ENCODE measurements at regions not wholly inside any gene's neighbourhood (a gene's known extent, or its start where the extent isn't known, plus 50 kb on each side); places are given as distances from the start of the nearest gene placed in this dataset.
A peak's percentile ranks its signal among the peaks of the same experiment; 100 is the strongest.

DNA sequence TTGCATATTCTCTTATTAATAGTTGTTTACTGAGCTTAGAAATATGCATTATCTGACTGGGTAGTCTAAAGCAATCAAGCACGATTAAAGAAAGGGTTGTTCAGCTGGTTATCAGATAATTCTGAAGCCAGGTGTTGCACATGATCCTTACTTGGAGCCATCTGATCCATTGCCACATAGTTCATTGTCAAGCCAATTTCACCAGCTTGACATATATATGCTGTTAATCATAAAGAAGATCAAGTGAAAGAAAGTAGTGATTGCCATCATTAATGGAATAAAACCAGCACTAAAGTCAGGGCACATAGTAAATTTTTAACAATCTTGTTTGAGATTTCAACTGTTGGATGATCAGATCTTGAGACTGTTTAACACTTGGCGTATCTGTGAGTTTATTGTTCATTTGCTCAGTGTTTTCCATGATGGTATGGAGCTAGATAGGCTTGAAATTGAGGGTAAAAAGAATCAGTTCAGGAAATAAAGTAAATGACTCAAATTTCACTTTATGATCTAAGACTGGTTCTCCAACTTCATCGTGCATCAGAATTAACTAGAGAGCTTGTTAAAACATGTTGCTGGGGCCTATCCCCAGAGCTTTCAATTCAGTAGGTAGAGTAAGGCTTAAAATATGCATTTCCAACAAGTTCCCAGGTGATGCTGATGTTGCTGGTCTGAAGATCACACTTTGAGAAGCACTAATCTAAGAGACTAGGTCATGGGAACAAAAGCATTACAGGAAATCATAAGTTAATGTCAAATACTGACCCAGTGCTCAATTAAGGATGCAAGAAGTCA lies 539.6 kb downstream of the SATB2 start:
- H3K4me2 ChIP-seq (ENCODE audit: low read length): no peak overlapping the region
- DNase-seq (ENCODE audit: low read depth) (no peak), FAIRE-seq (peak; percentile 5)
- Mint-ChIP-seq H3K4me3 (ENCODE audit: unreplicated experiment) (no peak overlapping the region), H3K36me3 (ENCODE audit: low read depth, unreplicated experiment) (no peaks in the 10 kb centered on the region), H3K27me3 (ENCODE audit: low read depth, unreplicated experiment) (no peaks in the 10 kb centered on the region), H3K4me1 (ENCODE audit: low read depth, unreplicated experiment) (no peaks in the 10 kb centered on the region), H3K27ac (ENCODE audit: unreplicated experiment) (no peak overlapping the region), H3K9me3 (ENCODE audit: unreplicated experiment) (no peaks in the 10 kb centered on the region)
- no peaks in the 10 kb centered on the region for H3K79me2 ChIP-seq (ENCODE audit: insufficient read depth, low read length)
- H3K9ac ChIP-seq (ENCODE audit: low read length): no peak overlapping the region
- no peaks in the 10 kb centered on the region for H3K9me3 ChIP-seq (ENCODE audit: insufficient read depth, low read depth, low read length)
- no peaks in the 10 kb centered on the region for H4K20me1 ChIP-seq (ENCODE audit: insufficient read depth, low read length)
- no peak overlapping the region for H2AFZ ChIP-seq (ENCODE audit: low read depth, low read length)
- H3K36me3 ChIP-seq (ENCODE audit: insufficient read depth, low read length): no peaks in the 10 kb centered on the region
- H3K4me3 ChIP-seq (ENCODE audit: insufficient read depth, low read depth, low read length): no peak overlapping the region
- H3K27me3 ChIP-seq (ENCODE audit: insufficient read depth, low read length): no peaks in the 10 kb centered on the region
- no peak for TF ChIP-seq EZH2 (IDR thresholded peaks at IDR 0.05; ENCODE audit: insufficient read depth, low read length)
- TF ChIP-seq, protein P1, sequence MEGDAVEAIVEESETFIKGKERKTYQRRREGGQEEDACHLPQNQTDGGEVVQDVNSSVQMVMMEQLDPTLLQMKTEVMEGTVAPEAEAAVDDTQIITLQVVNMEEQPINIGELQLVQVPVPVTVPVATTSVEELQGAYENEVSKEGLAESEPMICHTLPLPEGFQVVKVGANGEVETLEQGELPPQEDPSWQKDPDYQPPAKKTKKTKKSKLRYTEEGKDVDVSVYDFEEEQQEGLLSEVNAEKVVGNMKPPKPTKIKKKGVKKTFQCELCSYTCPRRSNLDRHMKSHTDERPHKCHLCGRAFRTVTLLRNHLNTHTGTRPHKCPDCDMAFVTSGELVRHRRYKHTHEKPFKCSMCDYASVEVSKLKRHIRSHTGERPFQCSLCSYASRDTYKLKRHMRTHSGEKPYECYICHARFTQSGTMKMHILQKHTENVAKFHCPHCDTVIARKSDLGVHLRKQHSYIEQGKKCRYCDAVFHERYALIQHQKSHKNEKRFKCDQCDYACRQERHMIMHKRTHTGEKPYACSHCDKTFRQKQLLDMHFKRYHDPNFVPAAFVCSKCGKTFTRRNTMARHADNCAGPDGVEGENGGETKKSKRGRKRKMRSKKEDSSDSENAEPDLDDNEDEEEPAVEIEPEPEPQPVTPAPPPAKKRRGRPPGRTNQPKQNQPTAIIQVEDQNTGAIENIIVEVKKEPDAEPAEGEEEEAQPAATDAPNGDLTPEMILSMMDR (IDR thresholded peaks at IDR 0.05; ENCODE audit: insufficient read depth, low read depth, low read length): no peak
- H3K27ac ChIP-seq (ENCODE audit: low read depth, low read length): no peak overlapping the region
- H3K4me1 ChIP-seq (ENCODE audit: insufficient read depth, low read length): no peaks in the 10 kb centered on the region

DNA sequence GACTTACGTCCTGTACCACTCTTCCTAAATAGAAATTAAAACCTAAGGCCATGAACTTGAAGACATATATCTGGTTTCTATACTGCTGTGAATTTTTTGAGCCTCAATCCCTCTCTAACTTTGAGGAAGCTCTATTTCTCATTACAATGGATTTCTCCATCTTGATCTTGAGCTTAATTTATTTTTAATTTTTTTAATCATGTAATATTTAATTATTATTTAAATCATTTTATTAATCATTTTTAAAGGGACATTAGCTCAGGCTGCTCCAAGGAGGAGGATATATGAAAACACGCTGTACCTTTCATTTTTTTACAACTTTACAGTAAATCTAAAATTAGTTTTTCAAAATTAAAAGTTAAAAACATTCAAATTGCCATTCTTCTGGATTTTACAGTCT lies 540.5 kb downstream of the SATB2 start:
- no peaks in the 10 kb centered on the region for H3K9me3 Mint-ChIP-seq (ENCODE audit: unreplicated experiment)

More for the DNA sequence above, 540.5 kb downstream of the SATB2 start:
- FAIRE-seq (no peak), DNase-seq (ENCODE audit: low read depth) (no peak)
- Histone ChIP-seq H3K9ac (ENCODE audit: low read length) (no peak overlapping the region), H3K27ac (ENCODE audit: low read depth, low read length) (no peak overlapping the region), H4K20me1 (ENCODE audit: insufficient read depth, low read length) (no peaks in the 10 kb centered on the region), H3K4me3 (ENCODE audit: insufficient read depth, low read depth, low read length) (no peak overlapping the region), H3K4me1 (ENCODE audit: insufficient read depth, low read length) (no peaks in the 10 kb centered on the region), H3K36me3 (ENCODE audit: insufficient read depth, low read length) (no peaks in the 10 kb centered on the region), H3K9me3 (ENCODE audit: insufficient read depth, low read depth, low read length) (no peaks in the 10 kb centered on the region), H3K79me2 (ENCODE audit: insufficient read depth, low read length) (no peaks in the 10 kb centered on the region), H2AFZ (ENCODE audit: low read depth, low read length) (no peak overlapping the region), H3K27me3 (ENCODE audit: insufficient read depth, low read length) (no peaks in the 10 kb centered on the region), H3K4me2 (ENCODE audit: low read length) (no peak overlapping the region)
- TF ChIP-seq EZH2 (IDR thresholded peaks at IDR 0.05; ENCODE audit: insufficient read depth, low read length): no peak
- TF ChIP-seq, protein P1 (IDR thresholded peaks at IDR 0.05; ENCODE audit: insufficient read depth, low read depth, low read length): no peak
- Mint-ChIP-seq H3K4me1 (ENCODE audit: low read depth, unreplicated experiment) (no peaks in the 10 kb centered on the region), H3K4me3 (ENCODE audit: unreplicated experiment) (no peak overlapping the region), H3K27ac (ENCODE audit: unreplicated experiment) (no peak overlapping the region), H3K27me3 (ENCODE audit: low read depth, unreplicated experiment) (no peaks in the 10 kb centered on the region), H3K36me3 (ENCODE audit: low read depth, unreplicated experiment) (no peaks in the 10 kb centered on the region)
